ENCODE measurements at regions not wholly inside any gene's neighbourhood (a gene's known extent, or its start where the extent isn't known, plus 50 kb on each side); places are given as distances from the start of the nearest gene placed in this dataset.

DNA sequence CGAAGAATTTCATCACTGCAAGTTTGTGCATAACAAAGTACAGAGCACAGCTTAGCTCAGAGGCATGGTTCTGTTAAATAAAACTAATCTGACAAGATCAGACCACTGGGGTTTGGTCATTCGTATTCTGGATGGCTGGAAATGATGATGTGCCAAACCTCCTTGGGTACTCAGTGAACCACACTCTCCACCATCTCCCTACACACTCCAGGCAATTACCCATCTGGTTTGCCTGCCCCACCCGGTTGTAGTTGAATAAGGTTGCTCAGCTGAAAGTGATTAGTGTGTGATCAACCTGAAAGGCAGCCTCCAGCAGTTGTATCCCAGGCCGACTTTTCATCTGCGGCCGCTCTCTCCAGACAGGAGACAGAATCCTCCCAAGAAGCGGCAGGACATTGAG, 371.4 kb downstream of the TLE1 start:
- Histone ChIP-seq H3K36me3 (ENCODE audit: low read depth) (no peaks in the 10 kb centered on the region), H3F3A (ENCODE audit: insufficient read depth, low read depth) (peaks cover 18% of the 10 kb centered on the region; the same call in 1 of the 2 replicates), H3K9me3 (ENCODE audit: insufficient read depth, low read depth) (peaks cover 13% of the 10 kb centered on the region; the same call in 1 of the 2 replicates), H3K27me3 (ENCODE audit: insufficient read depth, low read depth) (no peaks in the 10 kb centered on the region), H3K4me2 (peak overlapping the region; percentile 27; the same call in 1 of the 2 replicates), H2AFZ (no peak overlapping the region), H3K4me1 (replicated peaks; ENCODE audit: insufficient read depth) (peaks cover 18% of the 10 kb centered on the region), H4K20me1 (ENCODE audit: insufficient read depth) (no peaks in the 10 kb centered on the region), H3K4me3 (no peak overlapping the region), H3K9me2 (ENCODE audit: insufficient read depth) (no peaks in the 10 kb centered on the region), H3K27ac (no peak overlapping the region), H3K79me2 (ENCODE audit: low read depth) (no peaks in the 10 kb centered on the region)
- TF ChIP-seq EZH2 (IDR thresholded peaks at IDR 0.05; ENCODE audit: low read depth), result no peak
- TF ChIP-seq, protein P1, sequence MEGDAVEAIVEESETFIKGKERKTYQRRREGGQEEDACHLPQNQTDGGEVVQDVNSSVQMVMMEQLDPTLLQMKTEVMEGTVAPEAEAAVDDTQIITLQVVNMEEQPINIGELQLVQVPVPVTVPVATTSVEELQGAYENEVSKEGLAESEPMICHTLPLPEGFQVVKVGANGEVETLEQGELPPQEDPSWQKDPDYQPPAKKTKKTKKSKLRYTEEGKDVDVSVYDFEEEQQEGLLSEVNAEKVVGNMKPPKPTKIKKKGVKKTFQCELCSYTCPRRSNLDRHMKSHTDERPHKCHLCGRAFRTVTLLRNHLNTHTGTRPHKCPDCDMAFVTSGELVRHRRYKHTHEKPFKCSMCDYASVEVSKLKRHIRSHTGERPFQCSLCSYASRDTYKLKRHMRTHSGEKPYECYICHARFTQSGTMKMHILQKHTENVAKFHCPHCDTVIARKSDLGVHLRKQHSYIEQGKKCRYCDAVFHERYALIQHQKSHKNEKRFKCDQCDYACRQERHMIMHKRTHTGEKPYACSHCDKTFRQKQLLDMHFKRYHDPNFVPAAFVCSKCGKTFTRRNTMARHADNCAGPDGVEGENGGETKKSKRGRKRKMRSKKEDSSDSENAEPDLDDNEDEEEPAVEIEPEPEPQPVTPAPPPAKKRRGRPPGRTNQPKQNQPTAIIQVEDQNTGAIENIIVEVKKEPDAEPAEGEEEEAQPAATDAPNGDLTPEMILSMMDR (conservative IDR thresholded peaks at IDR 0.05), result no peak
- POLR2A ChIA-PET (ENCODE audit: unreplicated experiment), result no interaction called here
- DNase-seq, result no peak
- intact Hi-C loops (cut with micrococcal nuclease; ENCODE audit: unreplicated experiment), result loop anchor here (1.0 to 10.0 kb wide), 2 partner anchors 71 to 177 kb away; no protein-coding TSS in a partner anchor
- BruUV-seq (replicated peaks), result no TSS peak
- CTCF ChIA-PET, result no interaction called here

DNA sequence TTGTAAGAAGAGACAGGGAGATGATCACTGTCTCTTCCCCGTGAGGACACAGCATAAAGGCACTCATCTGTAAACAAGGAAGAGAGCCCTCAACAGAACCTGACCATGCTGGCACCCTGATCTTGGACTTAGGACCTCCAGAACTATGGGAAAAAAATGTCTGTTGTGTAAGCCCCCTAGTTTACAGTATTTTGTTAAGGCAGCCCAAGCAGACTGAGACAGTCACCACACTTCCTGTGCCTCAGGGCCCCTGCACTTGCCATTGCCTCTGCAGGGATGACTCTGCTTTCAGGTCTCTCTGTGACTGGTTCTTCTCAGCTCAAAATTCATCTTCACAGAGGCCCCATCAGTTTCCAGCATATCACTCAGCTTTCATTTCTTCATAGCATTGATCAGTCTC, 372.1 kb downstream of the TLE1 start:
- Histone ChIP-seq H3K4me3 (no peak overlapping the region), H3K4me1 (replicated peaks; ENCODE audit: insufficient read depth) (peaks cover 18% of the 10 kb centered on the region), H4K20me1 (ENCODE audit: insufficient read depth) (no peaks in the 10 kb centered on the region), H2AFZ (no peak overlapping the region), H3K27me3 (ENCODE audit: insufficient read depth, low read depth) (no peaks in the 10 kb centered on the region), H3K9me2 (ENCODE audit: insufficient read depth) (no peaks in the 10 kb centered on the region), H3K27ac (no peak overlapping the region), H3K4me2 (no peak overlapping the region), H3K36me3 (ENCODE audit: low read depth) (no peaks in the 10 kb centered on the region), H3K79me2 (ENCODE audit: low read depth) (no peaks in the 10 kb centered on the region), H3F3A (ENCODE audit: insufficient read depth, low read depth) (peaks cover 18% of the 10 kb centered on the region; the same call in 1 of the 2 replicates), H3K9me3 (ENCODE audit: insufficient read depth, low read depth) (peaks cover 13% of the 10 kb centered on the region; the same call in 1 of the 2 replicates)
- POLR2A ChIA-PET (ENCODE audit: unreplicated experiment), result no interaction called here
- CTCF ChIA-PET, result no interaction called here
- intact Hi-C loops (cut with micrococcal nuclease; ENCODE audit: unreplicated experiment), result loop anchor here (10.0 kb wide), 1 partner anchor 178 kb away; no protein-coding TSS in a partner anchor
- DNase-seq, result no peak
- TF ChIP-seq, protein P1 (conservative IDR thresholded peaks at IDR 0.05), result no peak
- no peak for TF ChIP-seq EZH2 (IDR thresholded peaks at IDR 0.05; ENCODE audit: low read depth)
- no TSS peak for BruUV-seq (replicated peaks)

DNA sequence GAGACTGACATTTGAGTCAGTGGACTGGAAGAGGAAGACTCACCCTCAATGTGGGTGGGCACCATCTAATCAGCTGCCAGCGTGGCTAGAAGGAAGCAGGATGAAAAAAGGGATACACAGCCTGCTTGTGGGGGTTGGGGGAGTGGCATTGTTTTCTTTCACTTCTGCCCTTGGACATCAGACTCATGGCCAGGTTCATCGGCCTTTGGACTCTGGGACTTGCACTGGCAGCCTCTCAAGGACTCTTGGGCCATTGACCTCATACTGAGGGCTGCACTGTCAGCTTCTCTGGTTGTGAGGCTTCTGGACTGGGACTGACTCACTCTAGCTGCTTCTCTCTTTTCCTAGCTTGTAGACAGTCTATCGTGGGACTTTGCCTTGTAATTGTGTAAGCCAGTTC, 374.9 kb downstream of the TLE1 start:
- H3K4me2 ChIP-seq, result no peak overlapping the region
- H3F3A ChIP-seq (ENCODE audit: insufficient read depth, low read depth), result peaks cover 18% of the 10 kb centered on the region; the same call in 1 of the 2 replicates
- H3K36me3 ChIP-seq (ENCODE audit: low read depth), result no peaks in the 10 kb centered on the region
- no peak overlapping the region for H2AFZ ChIP-seq
- no peak overlapping the region for H3K27ac ChIP-seq
- ChIA-PET CTCF (no interaction called here), POLR2A (ENCODE audit: unreplicated experiment) (no interaction called here)
- H3K4me1 ChIP-seq (replicated peaks; ENCODE audit: insufficient read depth), result peaks cover 18% of the 10 kb centered on the region
- intact Hi-C loops (cut with micrococcal nuclease; ENCODE audit: unreplicated experiment), result loop anchor here (5.0 to 10.0 kb wide), 2 partner anchors 180 to 373 kb away; partner anchors contain the start of gene TLE1
- BruUV-seq (replicated peaks), result no TSS peak
- DNase-seq, result no peak
- TF ChIP-seq, protein P1 (conservative IDR thresholded peaks at IDR 0.05), result no peak
- no peak for TF ChIP-seq EZH2 (IDR thresholded peaks at IDR 0.05; ENCODE audit: low read depth)
- H3K4me3 ChIP-seq, result no peak overlapping the region
- H3K9me2 ChIP-seq (ENCODE audit: insufficient read depth), result no peaks in the 10 kb centered on the region
- no peaks in the 10 kb centered on the region for H3K79me2 ChIP-seq (ENCODE audit: low read depth)
- H4K20me1 ChIP-seq (ENCODE audit: insufficient read depth), result no peaks in the 10 kb centered on the region
- no peaks in the 10 kb centered on the region for H3K27me3 ChIP-seq (ENCODE audit: insufficient read depth, low read depth)
- peaks cover 9% of the 10 kb centered on the region; the same call in 1 of the 2 replicates for H3K9me3 ChIP-seq (ENCODE audit: insufficient read depth, low read depth)
